ENCODE measurements at regions not wholly inside any gene's neighbourhood (a gene's known extent, or its start where the extent isn't known, plus 50 kb on each side); places are given as distances from the start of the nearest gene placed in this dataset.
"Not testable (repeated sequence)": the region's sequence is repeated elsewhere in the genome, so short reads cannot be mapped to it uniquely, and the experiment has no call there.

DNA sequence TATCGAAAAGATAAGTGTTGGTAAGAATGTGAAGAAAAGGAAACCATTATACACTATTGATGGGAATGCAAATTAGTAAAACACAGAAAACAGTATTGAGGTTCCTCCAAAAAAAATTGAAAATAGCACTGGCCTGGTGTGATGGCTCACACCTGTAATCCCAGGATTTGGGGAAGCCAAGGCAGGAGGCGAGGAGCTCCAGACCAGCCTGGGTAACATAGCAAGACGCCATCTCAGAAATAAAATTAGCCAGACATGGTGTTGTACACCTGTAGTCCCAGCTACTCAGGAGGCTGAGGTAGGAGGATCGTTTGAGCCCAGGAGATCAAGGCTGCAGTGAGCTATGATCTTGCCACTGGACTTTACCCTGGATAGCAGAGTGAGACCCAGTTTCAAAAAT, 5303.4 kb upstream of the TPTE start:
- H3K4me3 ChIP-seq (ENCODE audit: low read depth, low read length); DNase-seq (ENCODE audit: low read depth): not testable (repeated sequence)

DNA sequence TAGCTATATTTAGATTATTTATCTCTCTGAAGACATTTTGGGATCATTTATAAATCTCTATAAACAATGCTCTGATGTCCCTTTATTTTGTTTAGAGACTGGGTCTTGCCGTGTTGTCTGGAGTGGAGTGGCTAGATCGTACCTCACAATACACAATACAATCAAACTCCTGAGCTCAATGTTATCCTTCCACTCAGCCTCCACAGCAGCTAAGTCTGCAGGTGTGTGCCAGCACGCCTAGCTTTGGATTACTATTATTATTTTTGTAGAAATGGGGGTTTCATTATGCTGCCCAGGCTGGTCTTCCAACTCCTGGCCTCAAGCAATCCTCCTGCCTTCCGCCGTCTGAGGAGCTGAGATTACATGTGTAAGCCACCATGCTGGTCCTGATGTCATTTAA, 5301.4 kb upstream of the TPTE start:
- not testable (repeated sequence) for DNase-seq (ENCODE audit: low read depth); H3K4me3 ChIP-seq (ENCODE audit: low read depth, low read length)

DNA sequence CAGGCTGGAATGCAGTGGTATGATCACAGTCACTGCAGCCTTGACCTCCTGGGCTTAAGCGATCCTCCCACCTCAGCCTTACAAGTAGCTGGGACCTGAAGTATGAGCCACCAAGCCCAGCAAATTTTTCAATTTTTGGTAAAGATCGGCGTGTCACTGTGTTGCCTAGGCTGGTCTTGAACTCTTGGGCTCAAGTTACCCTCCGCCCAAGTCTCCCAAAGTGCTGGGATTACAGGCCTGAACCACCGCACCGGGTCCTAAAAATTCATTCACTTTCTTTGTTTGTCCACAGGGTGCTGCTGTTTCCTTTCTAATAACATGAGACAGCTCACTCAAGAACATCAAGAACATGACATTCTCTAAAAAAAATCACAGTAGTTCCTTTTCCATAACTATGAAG, 5300.9 kb upstream of the TPTE start:
- peak; percentile 57 for DNase-seq (ENCODE audit: low read depth)
- not testable (repeated sequence) for H3K4me3 ChIP-seq (ENCODE audit: low read depth, low read length)
- TF ChIP-seq, protein P1, sequence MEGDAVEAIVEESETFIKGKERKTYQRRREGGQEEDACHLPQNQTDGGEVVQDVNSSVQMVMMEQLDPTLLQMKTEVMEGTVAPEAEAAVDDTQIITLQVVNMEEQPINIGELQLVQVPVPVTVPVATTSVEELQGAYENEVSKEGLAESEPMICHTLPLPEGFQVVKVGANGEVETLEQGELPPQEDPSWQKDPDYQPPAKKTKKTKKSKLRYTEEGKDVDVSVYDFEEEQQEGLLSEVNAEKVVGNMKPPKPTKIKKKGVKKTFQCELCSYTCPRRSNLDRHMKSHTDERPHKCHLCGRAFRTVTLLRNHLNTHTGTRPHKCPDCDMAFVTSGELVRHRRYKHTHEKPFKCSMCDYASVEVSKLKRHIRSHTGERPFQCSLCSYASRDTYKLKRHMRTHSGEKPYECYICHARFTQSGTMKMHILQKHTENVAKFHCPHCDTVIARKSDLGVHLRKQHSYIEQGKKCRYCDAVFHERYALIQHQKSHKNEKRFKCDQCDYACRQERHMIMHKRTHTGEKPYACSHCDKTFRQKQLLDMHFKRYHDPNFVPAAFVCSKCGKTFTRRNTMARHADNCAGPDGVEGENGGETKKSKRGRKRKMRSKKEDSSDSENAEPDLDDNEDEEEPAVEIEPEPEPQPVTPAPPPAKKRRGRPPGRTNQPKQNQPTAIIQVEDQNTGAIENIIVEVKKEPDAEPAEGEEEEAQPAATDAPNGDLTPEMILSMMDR (IDR thresholded peaks at IDR 0.05; ENCODE audit: low read depth, low read length): peak; percentile 67

DNA sequence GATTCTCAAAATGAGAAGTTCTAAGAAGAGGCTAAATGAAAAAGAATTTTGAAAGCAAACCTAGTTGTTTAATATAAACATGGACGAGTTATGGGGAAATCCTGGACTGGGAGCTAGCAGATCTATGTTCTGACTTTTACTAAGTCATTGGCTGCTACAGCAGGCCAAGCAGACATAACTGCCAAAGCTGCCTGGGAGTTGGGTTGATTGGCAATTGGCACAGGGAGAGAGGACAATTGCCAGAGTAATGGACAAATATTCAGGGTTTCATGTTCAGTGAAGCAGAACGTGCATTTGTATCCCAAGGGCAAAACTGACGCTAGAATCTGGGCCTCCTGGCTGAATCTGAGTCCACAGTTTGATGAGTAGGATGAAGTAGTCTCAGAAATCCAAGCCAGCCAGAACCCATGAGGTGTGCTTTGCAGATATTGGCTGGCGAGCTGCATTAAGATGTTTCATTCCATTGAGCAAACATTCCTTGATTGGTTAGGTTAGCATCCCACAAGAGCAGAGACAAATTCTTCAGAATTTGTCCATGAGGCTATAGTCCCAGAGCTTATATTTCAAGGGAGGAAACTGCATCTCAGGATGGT, 5299.8 kb upstream of the TPTE start:
- not testable (repeated sequence) for H3K4me3 ChIP-seq (ENCODE audit: low read depth, low read length); DNase-seq (ENCODE audit: low read depth)

DNA sequence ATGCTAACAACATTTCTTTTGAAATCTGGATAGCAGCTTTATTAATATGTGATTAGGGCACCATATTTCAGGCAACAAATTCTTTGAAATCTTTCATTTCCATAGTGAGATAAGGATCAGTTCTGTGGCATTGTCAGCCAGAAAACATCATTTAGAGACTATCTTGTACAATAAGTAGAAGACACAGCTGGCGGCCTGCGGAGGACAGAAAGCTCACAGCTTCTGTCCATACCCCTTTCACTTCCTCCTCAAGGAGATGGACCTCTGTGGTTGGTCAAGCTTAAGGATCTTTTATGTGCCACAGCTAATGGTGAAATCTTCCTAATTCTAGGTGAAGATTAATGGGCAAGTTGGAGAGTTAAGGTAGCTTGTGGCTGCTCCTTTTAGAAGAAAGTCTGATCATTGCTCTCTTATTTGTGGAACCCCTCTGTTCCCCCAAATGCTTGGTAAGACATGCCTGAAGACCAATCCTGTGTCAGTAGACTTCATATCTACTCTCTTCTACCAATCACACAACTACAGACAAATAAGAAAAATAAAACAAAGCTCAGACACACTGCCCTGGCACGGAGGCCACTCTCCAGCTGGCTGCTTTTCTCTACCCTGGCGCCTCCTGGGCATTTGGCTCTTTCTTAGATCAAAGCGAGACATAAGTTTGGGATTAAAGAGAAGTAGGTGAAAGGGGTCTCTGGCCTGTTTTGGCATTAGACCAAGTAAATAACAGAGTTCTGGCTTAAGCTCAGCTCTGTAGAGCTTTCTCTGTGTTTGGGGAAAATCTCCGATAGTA, 5298.2 kb upstream of the TPTE start:
- H3K4me3 ChIP-seq (ENCODE audit: low read depth, low read length); DNase-seq (ENCODE audit: low read depth): not testable (repeated sequence)

DNA sequence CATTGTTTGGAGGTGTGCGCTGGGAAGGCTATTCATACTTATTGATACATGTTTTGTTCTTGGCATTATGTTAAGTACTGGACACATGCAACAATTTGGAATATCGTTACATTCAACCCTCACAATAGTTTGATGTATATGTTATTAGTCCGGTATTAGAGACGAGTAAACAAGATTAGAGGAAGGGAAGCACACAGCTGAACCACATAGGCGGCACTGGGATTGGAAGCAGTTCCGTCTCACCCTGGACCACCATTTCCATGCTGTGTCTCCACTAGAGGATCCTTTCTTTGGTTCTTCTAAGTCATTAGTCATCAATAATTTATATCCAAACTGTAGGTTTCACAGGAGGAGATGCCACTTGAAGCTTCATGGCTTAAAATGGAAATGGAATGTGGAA, 5297.2 kb upstream of the TPTE start:
- H3K4me3 ChIP-seq (ENCODE audit: low read depth, low read length); DNase-seq (ENCODE audit: low read depth): not testable (repeated sequence)

DNA sequence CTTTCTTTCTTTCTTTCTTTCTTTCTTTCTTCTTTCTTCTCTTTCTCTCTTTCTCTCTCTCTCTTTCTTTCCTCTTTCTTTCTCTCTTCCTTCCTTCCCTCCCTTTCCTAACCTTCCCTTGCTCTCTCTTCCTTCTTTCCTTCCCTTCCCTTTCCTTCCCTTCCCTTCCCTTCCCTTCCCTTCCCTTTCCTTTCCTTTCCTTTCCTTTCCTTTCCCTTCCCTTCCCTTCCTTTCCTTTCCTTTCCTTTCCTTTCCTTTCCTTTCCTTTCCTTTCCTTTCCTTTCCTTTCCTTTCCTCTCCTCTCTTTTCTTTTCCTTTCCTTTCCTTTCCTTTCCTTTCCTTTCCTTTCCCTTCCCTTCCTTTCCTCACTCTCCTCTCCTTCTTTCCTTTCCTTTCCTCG, 5294.1 kb upstream of the TPTE start:
- not testable (repeated sequence) for H3K4me3 ChIP-seq (ENCODE audit: low read depth, low read length); DNase-seq (ENCODE audit: low read depth)

DNA sequence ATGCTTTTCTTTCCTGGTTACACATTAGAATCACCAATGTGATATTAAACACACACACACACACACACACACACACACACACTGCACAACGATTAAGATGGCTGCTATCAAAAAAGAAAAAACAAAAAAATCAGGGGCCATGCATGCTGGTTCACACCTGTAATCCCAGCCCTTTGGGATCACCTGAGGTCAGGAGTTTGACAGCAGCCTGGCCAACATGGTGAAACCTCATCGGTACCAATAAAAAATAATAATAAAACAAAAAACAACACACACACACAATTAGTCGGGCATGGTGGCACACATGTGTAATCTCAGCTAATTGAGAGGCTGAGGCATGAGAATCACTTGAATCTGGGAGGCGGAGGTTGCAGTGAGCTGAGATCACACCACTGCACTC, 5290.8 kb upstream of the TPTE start:
- not testable (repeated sequence) for H3K4me3 ChIP-seq (ENCODE audit: low read depth, low read length); DNase-seq (ENCODE audit: low read depth)

DNA sequence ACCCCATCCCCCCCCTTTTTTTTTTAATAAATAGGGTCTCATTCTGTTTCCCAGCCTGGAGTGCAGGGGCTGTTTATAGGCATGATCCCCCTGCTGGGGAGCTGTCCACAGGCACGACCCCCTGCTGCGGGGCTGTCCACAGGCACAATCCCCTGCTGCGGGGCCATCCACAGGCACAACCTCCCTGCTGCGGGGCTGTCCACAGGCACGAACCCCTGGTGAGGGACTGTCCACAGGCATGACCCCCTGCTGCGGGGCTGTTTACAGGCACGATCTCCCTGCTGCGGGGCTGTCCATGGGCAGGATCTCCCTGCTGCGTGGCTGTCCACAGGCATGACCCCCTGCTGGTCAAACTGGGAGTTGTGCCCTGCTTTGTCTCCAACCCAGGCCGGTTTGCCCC, 5290.1 kb upstream of the TPTE start:
- not testable (repeated sequence) for H3K4me3 ChIP-seq (ENCODE audit: low read depth, low read length); DNase-seq (ENCODE audit: low read depth)
- TF ChIP-seq, protein P1 (IDR thresholded peaks at IDR 0.05; ENCODE audit: low read depth, low read length): peak; percentile 22

DNA sequence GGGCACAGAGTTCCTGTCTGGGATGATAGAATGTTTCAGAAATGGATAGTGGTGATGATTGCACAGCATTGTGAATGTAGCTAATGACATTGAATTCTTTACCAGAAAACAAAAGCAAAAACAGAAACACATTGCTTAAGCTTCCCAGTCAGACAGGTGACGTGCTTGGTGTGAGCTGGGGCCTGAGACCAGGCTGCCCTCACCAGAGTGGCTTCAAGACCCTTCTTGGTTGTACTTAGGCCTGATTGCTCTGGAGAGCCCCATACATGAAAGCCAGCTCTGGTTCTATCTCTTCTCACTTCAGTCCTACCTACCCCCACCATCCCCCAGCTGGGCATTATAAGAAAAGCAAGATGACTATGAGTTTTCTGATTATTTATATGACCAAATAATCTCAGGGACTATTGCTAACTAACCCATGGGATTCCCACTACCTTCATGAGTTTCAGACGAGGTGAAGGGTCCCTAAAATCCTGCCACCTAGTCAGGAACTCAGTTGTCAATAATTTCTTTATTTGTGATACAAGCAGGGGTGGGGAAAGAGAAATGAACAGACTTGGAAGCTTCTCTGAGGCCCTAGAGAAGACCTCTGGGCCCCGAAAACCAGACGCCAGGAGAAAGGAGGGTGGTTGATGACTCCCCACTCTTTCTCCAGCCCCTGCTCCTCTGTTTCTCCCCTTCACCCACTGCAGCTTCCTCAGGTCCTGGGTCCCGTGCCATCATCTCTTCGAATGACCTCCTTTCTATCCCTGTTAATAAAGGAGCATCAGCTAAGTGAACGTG, 5289.0 kb upstream of the TPTE start:
- not testable (repeated sequence) for H3K4me3 ChIP-seq (ENCODE audit: low read depth, low read length); DNase-seq (ENCODE audit: low read depth)

DNA sequence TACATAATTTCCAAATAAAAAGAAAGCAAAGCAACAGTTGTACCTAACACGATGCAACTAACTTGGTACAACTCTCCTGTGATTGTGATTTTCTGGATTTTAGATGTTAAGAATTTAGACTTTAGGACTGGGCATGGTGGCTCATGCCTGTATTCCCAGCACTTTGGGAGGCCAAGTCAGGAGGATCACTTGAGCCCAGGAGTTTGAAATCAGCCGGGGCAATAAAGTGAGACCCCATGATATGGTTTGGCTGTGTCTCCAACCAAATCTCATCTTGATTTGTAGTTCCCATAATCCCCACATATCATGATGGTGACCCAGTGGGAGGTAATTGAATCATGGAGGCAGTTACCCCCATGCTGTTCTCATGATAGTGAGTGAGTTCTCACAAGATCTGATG, 5285.6 kb upstream of the TPTE start:
- not testable (repeated sequence) for DNase-seq (ENCODE audit: low read depth); H3K4me3 ChIP-seq (ENCODE audit: low read depth, low read length)

DNA sequence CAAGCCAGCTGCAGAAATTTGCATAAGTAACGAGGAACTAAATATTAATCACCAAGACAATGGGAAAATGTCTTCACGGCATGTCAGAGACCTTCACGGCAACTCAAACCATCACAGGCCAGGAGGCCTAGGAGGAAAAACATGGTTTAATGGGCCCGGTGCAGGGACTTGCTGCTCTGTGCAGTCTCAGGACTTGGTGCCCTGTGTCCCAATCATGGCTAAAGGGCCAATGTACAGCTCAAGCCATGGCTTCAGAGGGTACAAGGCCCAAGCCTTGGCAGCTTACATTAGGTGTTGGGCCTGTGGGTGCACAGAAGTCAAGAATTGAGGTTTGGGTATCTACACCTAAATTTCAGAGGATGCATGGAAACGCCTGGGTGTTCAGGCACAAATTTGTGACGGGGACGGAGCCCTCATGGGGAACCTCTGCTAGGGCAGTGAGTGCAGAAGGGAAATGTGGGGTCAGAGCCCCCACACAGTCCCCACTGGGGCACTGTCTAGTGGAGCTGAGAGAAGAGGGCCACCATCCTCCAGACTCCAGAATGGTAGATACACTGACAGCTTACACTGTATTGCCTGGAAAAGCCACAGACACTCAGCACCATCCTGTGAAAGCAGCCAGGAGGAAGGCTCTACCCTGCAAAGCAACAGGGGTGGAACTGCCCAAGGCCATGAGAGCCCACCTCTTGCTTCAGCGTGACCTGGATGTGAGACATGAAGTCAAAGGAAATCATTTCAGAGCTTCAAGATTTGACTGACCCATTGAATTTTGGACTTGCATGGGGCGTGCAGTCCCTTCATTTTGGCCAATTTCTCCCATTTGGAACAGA, 5284.3 kb upstream of the TPTE start:
- not testable (repeated sequence) for DNase-seq (ENCODE audit: low read depth); H3K4me3 ChIP-seq (ENCODE audit: low read depth, low read length)

DNA sequence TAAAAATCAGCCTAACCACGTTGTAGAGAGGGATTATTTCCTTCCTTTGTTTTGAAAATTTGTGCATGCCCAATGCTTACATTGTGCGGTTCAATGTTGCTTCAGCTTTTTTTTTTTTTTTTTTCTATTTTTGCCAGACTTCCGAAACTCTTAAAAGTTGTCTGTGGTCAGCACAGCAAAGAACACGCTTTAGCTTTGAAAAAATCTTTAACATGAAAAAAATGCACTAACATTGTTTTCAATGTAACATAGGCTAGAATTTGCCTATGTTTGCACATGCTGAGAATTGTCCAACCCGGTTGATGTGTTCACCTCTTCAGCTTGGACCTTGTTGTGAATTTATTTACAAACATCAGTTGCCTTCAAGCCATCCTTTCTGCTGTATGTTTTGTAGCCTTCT, 5280.9 kb upstream of the TPTE start:
- H3K4me3 ChIP-seq (ENCODE audit: low read depth, low read length); DNase-seq (ENCODE audit: low read depth): not testable (repeated sequence)

DNA sequence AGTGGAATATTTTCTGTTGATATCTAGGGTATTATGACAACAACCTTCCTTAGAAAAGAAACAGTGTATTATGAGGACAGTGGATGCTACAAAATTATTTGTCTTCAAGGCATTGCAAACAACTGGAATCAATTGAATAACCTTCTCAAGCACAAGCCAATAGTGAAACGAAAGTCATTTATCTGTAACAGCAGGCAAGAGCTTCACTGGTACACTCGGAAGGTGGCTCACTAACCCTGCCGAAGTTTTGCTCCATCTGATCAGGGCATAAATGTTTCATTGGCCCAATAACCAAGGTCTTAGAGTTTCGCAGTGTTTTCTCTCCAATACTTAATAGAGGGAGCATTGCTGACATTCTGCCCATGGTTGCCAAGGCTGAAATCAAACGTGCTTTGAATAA, 5278.7 kb upstream of the TPTE start:
- not testable (repeated sequence) for DNase-seq (ENCODE audit: low read depth); H3K4me3 ChIP-seq (ENCODE audit: low read depth, low read length)

DNA sequence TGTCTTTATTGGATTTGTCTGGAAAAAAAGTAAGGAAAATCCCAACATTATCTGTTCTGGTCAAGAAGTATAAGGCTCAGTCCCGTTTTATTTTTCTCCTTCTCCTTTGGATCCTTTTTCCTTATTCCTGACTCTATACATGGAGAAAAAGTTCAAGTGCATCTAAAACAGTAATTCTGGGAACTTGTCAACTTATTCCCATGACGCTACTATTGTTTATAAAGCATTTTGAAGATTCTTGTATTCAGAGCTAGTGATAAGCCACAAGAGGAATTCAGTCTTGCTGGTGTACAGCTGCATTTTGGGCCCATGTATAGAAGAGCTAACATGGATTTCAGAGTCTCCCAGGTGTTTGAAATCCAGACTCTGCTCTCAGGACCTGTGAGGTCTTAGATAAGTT, 5278.1 kb upstream of the TPTE start:
- DNase-seq (ENCODE audit: low read depth); H3K4me3 ChIP-seq (ENCODE audit: low read depth, low read length): not testable (repeated sequence)

DNA sequence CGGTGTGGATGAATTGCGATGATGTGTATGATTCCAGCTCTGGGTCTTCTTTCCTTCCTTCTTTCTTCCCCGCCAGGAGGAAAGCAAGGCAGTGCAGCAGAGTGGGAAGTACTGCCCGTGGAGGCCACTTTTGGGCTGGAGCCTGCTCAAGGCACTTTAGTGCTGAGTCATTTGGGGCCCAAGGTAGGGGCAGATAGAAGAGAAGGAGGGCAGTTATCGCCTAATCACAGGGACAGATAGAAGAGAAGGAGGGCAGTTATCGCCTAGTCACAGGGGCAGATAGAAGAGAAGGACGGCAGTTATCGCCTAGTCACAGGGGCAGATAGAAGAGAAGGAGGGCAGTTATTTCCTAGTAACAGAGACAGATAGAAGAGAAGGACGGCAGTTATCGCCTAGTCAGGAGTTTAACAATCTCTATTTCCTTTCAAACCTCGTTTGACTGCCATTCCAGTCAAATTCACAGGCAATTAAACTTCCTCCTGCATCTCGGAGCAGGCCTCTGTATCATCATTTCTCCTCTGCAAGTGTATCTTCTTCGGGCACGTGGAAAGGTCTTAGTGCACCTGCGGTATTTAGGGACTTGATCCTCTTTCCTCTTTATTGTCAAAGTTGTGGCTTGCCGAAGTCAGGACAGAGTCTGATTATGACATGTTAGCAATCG, 5277.5 kb upstream of the TPTE start:
- not testable (repeated sequence) for DNase-seq (ENCODE audit: low read depth)

More for the DNA sequence above, 5277.5 kb upstream of the TPTE start:
- H3K4me3 ChIP-seq (ENCODE audit: low read depth, low read length): not testable (repeated sequence)

Measured in NB4 (cell line).